Activated T-helper 1 cell treated with Interleukin-2 at 50 U/mL for 16 hours (primary cell): ENCODE measurements at regions not wholly inside any gene's neighbourhood (a gene's known extent, or its start where the extent isn't known, plus 50 kb on each side); places are given as distances from the start of the nearest gene placed in this dataset.
"Not testable (repeated sequence)": the region's sequence is repeated elsewhere in the genome, so short reads cannot be mapped to it uniquely, and the experiment has no call there.

ENCODE experiments used
- DNase-seq: peaks from one replicate; pipeline ENCODE4 v3.0.0-alpha.2; 2020; ENCODE audit warnings: low read depth

GRCh38 chr9:15032860-15033259, 122.6 kb upstream of the FREM1 start:
- DNase-seq = no peak

- DNase-seq = no peak
Measured at GRCh38 chr9:15021146-15021545, 110.9 kb upstream of the FREM1 start.

GRCh38 chr9:15018096-15018637, 107.9 kb upstream of the FREM1 start:
- DNase-seq = no peak

GRCh38 chr9:15010581-15010980, 100.4 kb upstream of the FREM1 start:
- DNase-seq = no peak

- DNase-seq = no peak
Measured at GRCh38 chr9:15007698-15008097, 97.5 kb upstream of the FREM1 start.

GRCh38 chr9:14994738-14995137, 84.5 kb upstream of the FREM1 start:
- DNase-seq = no peak

GRCh38 chr9:14993901-14994554, 83.8 kb upstream of the FREM1 start:
- DNase-seq = no peak

GRCh38 chr9:14993061-14993800, 83.0 kb upstream of the FREM1 start:
- DNase-seq = peak; percentile 10

- DNase-seq = no peak
Measured at GRCh38 chr9:14992516-14992915, 82.3 kb upstream of the FREM1 start.

GRCh38 chr9:14992081-14992480, 81.9 kb upstream of the FREM1 start:
- DNase-seq = no peak

GRCh38 chr9:14990647-14991046, 80.4 kb upstream of the FREM1 start:
- DNase-seq = not testable (repeated sequence)

- no peak for DNase-seq
Measured at GRCh38 chr9:14989811-14990210, 79.6 kb upstream of the FREM1 start.

GRCh38 chr9:14989336-14989735, 79.1 kb upstream of the FREM1 start:
- not testable (repeated sequence) for DNase-seq

- no peak for DNase-seq
Measured at GRCh38 chr9:14987858-14988257, 77.6 kb upstream of the FREM1 start.

GRCh38 chr9:14985419-14985818, 75.2 kb upstream of the FREM1 start:
- no peak for DNase-seq

GRCh38 chr9:14983599-14983998, 73.4 kb upstream of the FREM1 start:
- DNase-seq = no peak

GRCh38 chr9:14981291-14981950, 71.2 kb upstream of the FREM1 start:
- DNase-seq = no peak

GRCh38 chr9:14978022-14979000, 68.1 kb upstream of the FREM1 start:
- DNase-seq = no peak

GRCh38 chr9:14967450-14968321, 57.5 kb upstream of the FREM1 start:
- no peak for DNase-seq

GRCh38 chr9:14962193-14962882, 52.1 kb upstream of the FREM1 start:
- no peak for DNase-seq
